ENCODE measurements at regions not wholly inside any gene's neighbourhood (a gene's known extent, or its start where the extent isn't known, plus 50 kb on each side); places are given as distances from the start of the nearest gene placed in this dataset.

- TF ChIP-seq CTCF (IDR thresholded peaks at IDR 0.05) (no peak), EZH2 (IDR thresholded peaks at IDR 0.05; ENCODE audit: borderline replicate concordance, insufficient read depth, low read depth, low read length, poor library complexity, severe bottlenecking) (no peak)
Measured at GRCh38 chr9:109834855-109835254, 54.9 kb downstream of the PALM2AKAP2 start.

All from B cell (primary cell).